ENCODE measurements at regions not wholly inside any gene's neighbourhood (a gene's known extent, or its start where the extent isn't known, plus 50 kb on each side); places are given as distances from the start of the nearest gene placed in this dataset.

DNA sequence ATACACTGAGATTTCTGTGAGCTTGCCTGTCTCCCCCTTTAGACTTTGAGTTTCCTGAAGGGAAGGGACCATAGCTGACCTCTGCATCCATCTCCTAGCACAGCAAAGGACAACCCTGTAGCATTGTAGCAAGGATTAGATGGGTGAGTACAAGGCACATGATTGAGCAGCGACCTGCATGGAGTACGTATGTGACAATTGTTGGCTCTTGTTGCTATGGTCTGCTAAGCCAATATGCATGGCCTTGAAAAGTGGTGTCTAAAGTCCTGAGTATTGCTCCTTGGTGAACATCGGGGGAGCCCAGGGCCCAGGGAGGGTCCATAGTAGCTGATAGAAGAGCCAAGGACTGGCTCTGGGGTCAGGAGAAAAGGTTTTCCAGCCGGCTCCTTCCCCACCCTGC, 365.0 kb upstream of the CHD6 start:
- Histone ChIP-seq H3K4me1 (ENCODE audit: low read depth, poor library complexity, severe bottlenecking) (peaks cover 4% of the 10 kb centered on the region), H4K20me1 (ENCODE audit: insufficient read depth) (no peaks in the 10 kb centered on the region), H3K36me3 (ENCODE audit: insufficient read depth) (no peaks in the 10 kb centered on the region), H2AFZ (ENCODE audit: low read depth) (no peak overlapping the region), H3K9ac (no peak overlapping the region), H3K27ac (no peak overlapping the region), H3K79me2 (ENCODE audit: insufficient read depth, low read depth) (no peaks in the 10 kb centered on the region), H3K27me3 (ENCODE audit: insufficient read depth, low read depth) (no peaks in the 10 kb centered on the region), H3K4me2 (no peak overlapping the region), H3K4me3 (IDR thresholded peaks at IDR 0.05; ENCODE audit: insufficient read depth, low read depth, low read length) (no peak overlapping the region)
- TF ChIP-seq CTCF (conservative IDR thresholded peaks at IDR 0.05; ENCODE audit: low read depth, low read length): no peak

DNA sequence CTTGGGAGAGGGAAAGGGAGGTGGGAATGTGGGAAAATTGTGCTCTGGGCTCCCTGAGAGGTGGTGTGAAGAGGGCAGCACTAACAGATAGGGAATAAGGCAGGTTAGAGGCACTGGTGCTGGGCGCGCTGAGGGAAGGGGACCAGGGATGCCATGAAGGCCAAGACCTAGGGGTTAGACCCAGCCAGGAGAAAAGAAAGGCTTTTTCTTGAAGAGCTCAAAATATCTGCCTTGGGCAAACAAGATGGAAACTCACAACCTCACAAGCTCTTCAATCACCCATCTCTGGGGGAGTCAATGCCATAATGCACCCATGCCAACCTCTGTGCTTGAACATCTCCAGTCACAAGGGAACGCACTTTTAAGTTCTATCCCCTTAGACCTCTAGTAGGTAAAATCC, 363.6 kb upstream of the CHD6 start:
- no peak overlapping the region for H3K27ac ChIP-seq
- H3K79me2 ChIP-seq (ENCODE audit: insufficient read depth, low read depth): no peaks in the 10 kb centered on the region
- no peak overlapping the region for H3K9ac ChIP-seq
- TF ChIP-seq CTCF (conservative IDR thresholded peaks at IDR 0.05; ENCODE audit: low read depth, low read length): no peak
- peaks cover 4% of the 10 kb centered on the region for H3K4me1 ChIP-seq (ENCODE audit: low read depth, poor library complexity, severe bottlenecking)
- no peak overlapping the region for H3K4me3 ChIP-seq (IDR thresholded peaks at IDR 0.05; ENCODE audit: insufficient read depth, low read depth, low read length)
- H3K36me3 ChIP-seq (ENCODE audit: insufficient read depth): no peaks in the 10 kb centered on the region
- H2AFZ ChIP-seq (ENCODE audit: low read depth): no peak overlapping the region
- no peak overlapping the region for H3K4me2 ChIP-seq
- H4K20me1 ChIP-seq (ENCODE audit: insufficient read depth): no peaks in the 10 kb centered on the region
- no peaks in the 10 kb centered on the region for H3K27me3 ChIP-seq (ENCODE audit: insufficient read depth, low read depth)

DNA sequence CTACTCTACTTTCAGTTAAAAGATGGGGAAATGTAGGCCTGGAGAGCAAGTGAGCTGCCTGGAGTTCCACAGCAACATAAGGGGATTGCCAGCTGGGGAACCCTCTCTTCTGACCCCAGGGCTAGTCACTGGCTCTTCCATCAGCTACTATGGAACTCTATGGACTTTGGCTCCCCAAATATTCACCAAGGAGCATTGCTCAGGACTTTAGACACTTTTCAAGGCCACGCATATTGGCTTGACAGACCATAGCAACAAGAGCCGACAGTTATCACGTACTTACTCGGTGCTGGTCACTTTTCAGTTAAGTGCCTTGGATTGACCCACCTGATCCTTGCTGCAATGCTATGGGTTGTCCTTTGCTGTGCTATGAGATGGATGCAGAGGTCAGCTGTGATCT, 360.7 kb upstream of the CHD6 start:
- H3K4me2 ChIP-seq: no peak overlapping the region
- H3K4me1 ChIP-seq (ENCODE audit: low read depth, poor library complexity, severe bottlenecking): peaks cover 2% of the 10 kb centered on the region
- H3K4me3 ChIP-seq (IDR thresholded peaks at IDR 0.05; ENCODE audit: insufficient read depth, low read depth, low read length): no peak overlapping the region
- no peak overlapping the region for H2AFZ ChIP-seq (ENCODE audit: low read depth)
- H3K27ac ChIP-seq: no peak overlapping the region
- no peak overlapping the region for H3K9ac ChIP-seq
- H3K36me3 ChIP-seq (ENCODE audit: insufficient read depth): no peaks in the 10 kb centered on the region
- H4K20me1 ChIP-seq (ENCODE audit: insufficient read depth): no peaks in the 10 kb centered on the region
- no peak for TF ChIP-seq CTCF (conservative IDR thresholded peaks at IDR 0.05; ENCODE audit: low read depth, low read length)
- H3K79me2 ChIP-seq (ENCODE audit: insufficient read depth, low read depth): no peaks in the 10 kb centered on the region
- H3K27me3 ChIP-seq (ENCODE audit: insufficient read depth, low read depth): no peaks in the 10 kb centered on the region

DNA sequence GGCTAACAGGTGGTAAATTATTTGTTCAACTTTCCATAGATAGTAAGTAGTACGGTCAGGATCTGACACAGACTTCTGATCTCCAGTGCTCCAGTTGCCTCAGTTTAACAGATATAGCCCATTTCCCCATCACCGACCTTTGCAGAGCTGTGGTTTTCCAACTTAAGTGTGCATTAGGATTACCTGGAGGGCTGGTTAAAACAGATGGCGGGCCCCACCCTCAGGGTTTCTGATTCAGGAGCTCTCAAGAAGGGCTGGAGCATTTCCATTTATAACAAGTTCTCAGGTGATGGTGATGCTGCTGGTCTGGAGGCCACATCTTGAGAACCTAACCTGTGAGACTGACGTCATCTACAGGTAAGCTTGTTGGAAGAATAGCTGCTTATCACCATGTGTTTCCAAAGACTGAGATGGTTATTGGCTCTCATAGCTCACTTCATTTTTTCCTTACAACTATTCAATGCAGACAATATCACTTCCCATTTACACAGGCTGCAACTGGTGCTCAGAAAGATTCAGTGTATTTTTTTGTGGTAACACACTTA, 360.1 kb upstream of the CHD6 start:
- Histone ChIP-seq H2AFZ (ENCODE audit: low read depth) (no peak overlapping the region), H3K27ac (no peak overlapping the region)
- no peak for TF ChIP-seq CTCF (conservative IDR thresholded peaks at IDR 0.05; ENCODE audit: low read depth, low read length)

More for the DNA sequence above, 360.1 kb upstream of the CHD6 start:
- H3K36me3 ChIP-seq (ENCODE audit: insufficient read depth): no peaks in the 10 kb centered on the region
- no peaks in the 10 kb centered on the region for H3K27me3 ChIP-seq (ENCODE audit: insufficient read depth, low read depth)
- no peaks in the 10 kb centered on the region for H3K79me2 ChIP-seq (ENCODE audit: insufficient read depth, low read depth)
- no peak overlapping the region for H3K4me2 ChIP-seq
- no peaks in the 10 kb centered on the region for H4K20me1 ChIP-seq (ENCODE audit: insufficient read depth)
- no peak overlapping the region for H3K4me3 ChIP-seq (IDR thresholded peaks at IDR 0.05; ENCODE audit: insufficient read depth, low read depth, low read length)
- H3K4me1 ChIP-seq (ENCODE audit: low read depth, poor library complexity, severe bottlenecking): no peaks in the 10 kb centered on the region
- H3K9ac ChIP-seq: no peak overlapping the region
